DMS53 treated with DMSO at 0.1 percent for 48 hours (cell line): ENCODE measurements at regions not wholly inside any gene's neighbourhood (a gene's known extent, or its start where the extent isn't known, plus 50 kb on each side); places are given as distances from the start of the nearest gene placed in this dataset.

Source experiments
- DNase-seq: peaks from one replicate; lab custom pipeline; 2025; ENCODE audit not compliant: unreplicated experiment; lab: John Stamatoyannopoulos, UW

DNA sequence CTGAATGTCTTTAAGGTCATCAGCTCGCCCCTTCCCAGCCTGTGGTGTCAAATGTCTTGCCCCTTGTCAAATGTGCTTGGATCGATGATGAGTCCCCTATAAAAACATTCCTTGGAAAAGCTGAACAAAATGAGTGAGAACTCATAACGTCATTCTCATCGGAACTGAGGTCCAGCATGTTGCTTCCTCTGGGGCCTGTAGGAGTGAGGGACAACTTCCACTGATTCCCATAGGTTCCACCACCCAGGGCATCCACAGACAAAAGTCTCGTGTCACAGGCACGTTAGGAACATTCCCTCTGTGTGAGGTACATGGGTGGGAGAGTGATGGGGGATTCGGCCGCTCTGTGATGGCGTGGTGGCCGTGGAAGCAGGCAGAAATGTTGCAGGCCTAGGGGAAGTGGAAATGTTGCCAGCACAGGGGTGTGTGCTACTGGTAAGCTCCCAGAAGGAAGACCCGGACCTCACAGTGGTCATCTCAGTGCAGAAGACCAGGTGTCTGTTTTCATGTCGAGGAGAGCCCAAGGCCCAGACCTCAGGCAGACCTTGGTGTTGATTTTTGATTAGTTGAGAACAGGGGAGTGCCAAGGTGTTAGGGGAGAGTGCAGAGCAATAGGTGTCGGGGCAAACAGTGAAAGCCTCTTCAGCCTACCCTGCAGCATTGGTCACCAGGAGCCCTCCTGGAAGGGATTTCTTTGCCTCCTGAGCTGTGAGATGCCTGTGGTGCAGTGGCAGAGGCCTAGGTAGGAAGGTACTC lies 96.8 kb downstream of the SNRPN start:
- no peak for DNase-seq

DNA sequence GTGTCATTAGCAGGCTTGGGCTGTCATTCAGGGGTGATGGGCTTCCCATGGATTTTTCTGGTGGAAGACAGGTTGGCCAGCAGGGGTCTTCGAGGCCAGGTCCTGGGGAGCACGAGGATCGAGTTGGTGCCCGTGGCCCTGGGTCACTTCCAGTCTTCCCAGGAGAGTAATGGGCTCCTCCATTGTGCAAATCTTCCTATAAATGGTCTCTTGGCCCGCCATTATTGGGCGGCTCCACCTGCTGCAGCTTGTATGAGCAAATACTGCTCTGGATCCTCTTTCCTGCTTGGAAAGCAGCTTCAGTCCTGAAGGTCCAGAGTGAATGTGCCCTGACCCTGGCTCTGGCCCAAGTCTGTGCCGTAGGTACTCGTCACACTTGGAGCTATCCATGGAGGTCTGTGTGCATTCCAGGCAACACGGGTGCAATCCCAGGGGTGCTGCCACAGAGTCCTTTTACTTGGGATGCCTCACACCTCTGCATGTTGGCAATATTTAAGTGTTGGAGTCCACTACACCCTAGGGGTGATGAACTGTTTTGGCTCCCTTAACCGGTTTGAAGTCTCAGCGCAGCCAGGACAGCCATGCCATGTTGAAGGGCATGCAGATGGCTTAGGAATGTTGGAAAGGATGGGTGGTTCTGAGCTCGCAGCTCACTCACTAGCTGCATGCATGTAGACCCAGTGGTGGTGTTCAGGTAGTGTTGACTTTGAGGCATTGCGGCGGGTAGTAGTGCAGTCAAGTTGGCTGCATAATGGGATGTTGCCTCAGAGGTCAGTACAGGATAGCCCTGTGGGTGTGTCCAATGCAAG lies 97.6 kb downstream of the SNRPN start:
- no peak for DNase-seq

DNA sequence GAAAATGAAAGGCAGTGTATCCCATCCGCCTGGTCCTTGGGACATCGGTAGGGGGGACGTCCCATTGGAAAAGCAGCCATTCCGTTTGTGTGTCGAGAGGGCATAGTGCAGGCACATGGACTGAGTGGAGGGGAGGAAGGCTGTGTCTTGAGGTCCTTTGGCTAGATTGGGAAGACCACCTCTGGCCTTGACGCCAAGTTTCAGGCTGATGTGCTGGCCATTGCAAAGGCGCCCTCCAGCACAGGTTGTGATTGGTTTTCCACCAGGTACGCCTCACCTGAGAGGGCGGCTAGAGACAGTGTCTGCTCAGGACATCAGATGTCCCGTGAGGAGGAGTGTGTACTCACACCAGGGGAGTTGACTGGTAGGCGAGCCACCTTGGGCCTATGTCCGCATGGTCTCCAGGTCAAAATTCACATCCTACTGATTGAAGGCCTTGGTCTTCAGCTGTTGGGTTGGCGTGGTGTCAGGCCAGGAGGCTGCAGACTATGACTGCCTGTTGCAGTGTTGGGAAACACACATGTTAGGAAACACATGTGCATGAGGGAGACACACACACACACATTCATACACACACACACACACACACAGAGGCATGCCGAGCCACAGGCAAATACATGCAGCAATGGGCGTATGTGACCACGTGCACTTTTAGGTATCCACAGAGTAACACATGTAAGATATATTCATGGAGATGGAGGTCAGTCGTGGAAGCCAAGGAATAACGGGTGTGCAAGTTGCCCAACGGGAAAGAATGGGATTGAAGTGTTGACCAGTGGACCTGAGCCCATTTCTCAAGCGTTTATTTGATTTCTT lies 98.4 kb downstream of the SNRPN start:
- DNase-seq = no peak

DNA sequence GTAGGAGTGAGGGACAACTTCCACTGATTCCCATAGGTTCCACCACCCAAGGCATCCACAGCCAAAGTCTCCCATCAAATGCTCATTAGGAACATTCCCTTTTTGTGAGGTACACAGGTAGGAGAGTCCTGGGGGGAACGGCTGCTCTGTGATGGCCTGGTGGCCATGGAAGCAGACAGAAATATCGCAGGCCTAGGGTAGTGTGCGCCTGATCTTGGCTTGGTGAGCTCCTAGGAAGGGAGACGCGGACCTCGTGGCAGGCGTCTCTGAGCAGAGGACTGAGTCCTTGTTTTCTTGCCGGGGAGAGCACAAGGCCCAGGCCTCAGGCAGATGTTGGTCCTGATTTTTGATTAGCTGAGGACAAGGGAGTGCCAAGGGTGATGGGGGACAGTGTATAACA lies 99.5 kb downstream of the SNRPN start:
- no peak for DNase-seq

DNA sequence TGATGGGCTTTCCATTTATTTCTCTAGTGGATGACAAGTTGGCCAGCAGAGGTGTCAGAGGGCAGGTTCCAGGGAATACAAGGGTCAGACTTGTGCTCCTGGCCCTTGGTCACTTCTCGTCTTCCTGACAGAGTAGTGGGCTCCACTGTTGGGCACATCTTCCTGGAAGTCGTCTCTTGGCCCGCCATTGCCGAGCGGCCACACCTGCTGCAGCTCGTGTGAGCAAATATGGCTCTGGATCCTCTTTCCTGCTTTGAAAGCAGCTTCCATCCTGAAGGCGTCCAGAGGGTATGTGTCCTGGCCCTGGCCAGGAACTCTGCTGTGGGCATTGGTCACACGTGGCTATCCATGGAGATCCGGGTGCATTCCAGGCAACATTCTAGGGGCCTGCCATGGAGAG lies 100.2 kb downstream of the SNRPN start:
- DNase-seq = no peak

DNA sequence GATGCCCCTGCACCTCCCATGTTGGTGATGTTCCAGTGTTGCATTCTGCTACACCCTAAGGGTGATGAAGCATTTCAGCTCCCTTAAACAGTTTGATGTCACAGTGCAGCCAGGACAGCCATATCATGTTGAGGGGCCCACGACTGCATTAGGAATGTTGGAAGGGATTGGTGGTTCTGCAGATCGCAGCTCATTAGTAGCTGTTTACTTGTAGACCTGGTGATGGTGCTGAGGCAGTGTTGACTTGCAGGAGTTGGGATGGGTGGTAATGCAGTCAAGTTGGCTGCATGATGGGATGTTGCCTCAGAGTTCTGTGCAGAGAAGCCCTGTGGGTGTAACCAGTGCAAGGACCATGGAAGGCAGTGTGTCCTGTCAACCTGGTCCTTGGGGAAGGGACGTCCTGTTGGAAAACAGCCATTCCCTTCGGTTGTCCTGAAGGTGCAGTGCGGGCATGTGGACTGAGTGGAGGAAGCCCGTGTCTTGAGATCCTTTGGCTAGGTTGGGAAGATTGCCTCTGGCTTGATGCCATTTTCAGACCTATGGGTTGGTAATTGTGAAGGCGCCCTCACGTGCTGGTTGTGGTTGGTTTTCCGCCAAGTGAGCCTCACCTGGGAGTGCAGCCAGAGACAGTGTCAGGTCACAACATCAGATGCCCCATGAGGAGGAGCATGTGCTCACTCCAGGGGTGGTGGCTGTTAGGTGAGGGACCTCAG lies 100.7 kb downstream of the SNRPN start:
- DNase-seq = no peak

DNA sequence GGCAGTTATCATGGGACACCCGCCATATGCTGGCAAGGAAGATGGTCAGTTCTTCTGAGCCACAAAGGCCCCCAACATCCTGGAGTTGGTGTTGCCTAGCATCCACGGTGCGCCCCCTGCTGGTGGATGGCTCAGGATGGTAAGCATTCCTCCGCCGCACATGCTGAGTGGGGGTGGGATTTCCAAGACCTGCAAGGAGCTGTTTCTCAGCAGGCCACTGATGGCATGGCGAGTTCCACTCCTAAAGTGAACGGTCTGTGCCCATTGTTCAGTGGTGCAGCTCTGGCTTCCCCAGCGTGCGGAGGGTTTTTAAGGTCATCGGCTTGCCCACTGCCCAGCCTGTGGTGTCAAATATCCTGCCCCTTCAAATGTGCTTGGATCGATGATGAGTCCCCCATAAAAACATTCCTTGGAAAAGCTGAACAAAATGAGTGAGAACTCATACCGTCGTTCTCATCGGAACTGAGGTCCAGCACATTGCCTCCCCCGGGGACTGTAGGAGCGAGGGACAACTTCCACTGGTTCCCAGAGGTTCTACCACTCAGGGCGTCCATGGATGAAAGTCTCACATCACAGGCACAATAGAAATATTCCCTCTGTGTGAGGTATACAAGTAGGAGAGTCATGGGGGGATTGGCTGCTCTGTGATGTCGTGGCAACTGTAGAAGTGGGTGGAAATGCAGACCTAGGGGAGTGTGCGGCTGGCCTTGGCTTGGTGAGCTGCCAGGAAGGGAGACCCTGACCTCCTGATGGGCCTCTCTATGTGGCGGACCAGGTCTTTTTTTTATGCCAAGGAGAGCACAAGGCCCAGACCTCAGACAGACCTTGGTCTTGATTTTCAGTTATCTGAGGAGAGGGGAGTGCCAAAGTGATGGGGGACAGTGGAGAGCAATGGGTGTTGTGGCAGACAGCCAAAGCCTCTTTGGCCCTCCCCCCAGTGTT lies 102.0 kb downstream of the SNRPN start:
- no peak for DNase-seq

DNA sequence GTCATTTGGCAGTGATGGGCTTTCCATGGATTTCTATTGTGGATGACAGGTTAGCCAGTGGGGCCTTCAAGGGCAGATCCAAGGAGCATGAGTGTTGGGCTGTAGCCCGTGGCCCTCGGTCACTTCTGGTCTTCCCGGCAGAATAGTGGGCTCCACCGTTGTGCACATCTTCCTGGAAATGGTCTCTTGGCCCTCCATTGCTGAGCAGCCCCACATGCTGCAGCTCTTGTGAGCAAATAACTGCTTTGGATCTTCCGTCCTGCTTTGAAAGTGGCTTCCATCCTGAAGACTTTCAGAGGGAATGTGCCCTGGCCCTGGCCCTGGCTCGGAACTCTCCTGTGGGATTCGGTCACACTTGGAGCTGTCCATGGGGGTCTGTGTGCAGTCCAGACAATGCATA lies 102.8 kb downstream of the SNRPN start:
- no peak for DNase-seq

DNA sequence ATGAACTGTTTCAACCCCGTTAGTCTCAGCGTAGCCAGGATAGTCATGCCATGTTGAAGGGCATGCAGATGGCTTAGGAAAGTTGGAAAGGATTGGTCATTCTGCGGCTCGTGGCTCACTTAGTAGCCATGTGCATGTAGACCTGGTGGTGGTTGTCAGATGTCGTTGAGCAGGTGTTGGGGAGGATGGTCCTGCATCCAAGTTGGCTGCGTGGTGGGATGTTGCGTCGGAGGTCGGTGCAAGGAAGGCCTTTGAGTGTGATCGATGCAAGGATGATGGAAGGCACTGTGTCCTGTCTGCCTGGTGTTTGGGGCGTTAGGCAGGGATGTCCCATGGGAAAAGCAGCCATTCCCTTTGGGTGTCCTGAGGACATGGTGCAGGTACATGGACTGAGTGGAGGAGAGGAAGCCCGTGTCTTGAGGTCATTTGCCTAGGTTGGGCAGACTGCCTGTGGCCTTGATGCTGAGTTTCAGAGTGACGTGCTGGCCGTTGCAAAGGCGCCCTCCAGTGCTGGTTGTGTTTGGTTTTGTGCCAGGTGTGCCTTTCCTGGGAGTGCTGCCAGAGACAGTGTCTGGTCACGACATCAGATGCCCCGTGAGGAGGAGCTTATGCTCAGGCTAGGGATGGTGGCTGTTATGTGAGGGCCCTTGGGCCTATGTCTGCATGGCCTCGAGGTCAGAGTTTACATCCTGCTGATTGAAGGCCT lies 103.4 kb downstream of the SNRPN start:
- no peak for DNase-seq

DNA sequence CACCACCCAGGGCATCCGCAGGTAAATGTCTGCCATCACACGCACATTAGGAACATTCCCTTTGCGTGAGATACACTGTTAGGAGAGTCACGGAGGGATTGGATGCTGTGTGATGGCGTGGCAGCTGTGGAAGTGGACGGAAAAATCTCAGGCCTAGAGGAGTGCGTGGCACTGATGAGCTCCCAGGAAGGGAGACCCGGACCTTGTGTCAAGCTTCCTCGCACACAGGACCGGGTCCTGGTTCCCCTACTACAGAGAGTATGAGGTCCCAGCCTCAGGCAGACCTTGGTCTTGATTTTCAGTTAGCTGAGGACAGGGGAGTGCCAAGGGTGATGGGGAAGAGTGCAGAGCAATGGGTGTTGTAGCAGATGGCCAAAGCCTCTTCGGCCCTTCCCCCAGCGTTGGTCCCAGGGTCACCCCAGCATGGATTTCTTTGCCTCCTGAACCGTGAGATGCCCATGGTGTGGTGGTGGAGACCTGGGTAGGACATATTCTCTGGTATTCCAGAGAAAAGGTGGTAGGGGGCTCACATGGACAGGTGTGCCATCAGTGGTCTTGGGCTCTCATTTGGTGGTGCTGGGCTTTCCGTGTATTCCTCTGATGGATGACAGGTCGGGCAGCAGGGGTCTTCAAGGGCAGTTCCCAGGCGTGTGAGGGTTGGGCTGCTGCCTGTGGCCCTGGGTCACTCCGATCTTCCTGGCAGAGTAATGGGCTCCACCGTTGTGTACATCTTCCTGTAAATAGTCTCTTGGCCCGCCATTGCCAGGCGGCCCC lies 105.1 kb downstream of the SNRPN start:
- DNase-seq = no peak

DNA sequence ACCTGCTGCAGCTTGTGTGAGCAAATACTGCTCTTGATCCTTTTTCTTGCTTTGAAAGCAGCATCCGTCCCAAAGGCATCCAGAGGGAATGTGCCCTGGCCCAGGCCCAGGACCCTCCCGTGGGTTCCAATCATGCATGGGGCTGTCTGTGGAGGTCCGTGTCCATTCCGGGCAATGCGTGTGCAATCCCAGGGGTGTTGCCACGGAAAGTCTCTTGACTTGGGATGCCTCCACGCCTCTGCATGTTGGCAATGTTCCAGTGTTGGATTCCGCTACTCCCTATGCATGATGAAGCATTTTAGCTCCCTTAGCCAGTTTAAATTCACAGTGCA lies 105.7 kb downstream of the SNRPN start:
- DNase-seq = no peak

DNA sequence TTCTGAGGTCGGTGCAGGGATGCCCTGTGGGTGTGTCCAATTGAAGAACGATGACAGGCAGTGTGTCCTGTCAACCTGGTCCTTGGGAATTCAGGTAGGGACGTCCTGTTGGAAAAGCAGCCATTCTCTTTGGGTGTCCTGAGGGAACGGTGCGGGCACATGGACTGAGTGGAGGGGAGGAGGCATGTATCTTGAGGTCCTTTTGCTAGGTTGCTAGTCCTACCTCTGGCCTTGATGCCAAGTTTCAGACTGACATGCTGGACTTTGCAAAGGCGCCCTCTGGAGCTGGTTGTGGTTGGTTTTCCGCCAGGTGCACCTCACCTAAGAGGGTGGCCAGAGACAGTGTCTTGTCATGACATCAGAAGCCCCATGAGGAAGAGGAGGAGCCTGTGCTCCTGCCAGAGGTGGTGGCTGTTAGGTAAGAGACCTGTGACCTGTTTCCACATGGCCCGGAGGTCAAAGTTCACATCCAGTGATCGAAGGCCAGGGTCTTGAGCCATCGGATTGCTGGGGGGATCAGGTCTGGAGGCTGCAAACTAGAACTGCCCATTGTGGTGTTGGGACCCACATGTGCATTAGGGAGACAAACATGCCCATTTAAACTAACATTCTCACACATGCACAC lies 106.3 kb downstream of the SNRPN start:
- DNase-seq = no peak

DNA sequence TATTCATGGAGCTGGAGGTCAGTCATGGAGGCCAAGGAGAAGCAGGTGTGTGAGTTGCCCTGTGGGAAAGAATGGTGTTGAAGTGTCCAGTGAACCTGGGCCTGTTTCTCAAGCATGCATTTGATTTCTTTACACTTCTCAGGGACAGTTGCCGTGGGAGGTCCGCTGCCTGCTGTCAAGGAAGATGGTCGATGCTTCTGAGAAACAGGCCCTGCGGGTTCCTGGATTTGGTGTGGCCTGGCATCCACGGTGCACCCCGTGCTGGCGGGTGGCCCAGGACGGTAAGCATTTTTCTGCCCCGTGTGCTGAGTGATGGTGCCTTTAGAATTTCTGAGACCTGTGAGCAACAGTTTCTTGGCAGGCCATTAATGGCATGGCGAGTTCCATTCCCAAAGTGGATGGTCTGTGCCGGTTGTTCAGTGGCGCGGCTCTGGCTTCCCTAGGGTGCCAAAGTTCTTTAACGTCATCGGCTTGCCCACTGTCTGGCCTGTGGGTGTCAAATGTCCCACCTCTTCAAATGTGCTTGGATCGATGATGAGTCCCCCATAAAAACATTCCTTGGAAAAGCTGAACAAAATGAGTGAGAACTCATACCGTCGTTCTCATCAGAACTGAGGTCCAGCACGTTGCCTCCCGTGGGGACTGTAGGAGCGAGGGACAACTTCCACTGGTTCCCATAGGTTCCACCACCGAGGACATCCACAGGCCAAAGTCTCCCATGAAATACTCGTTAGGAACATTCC lies 107.2 kb downstream of the SNRPN start:
- no peak for DNase-seq

DNA sequence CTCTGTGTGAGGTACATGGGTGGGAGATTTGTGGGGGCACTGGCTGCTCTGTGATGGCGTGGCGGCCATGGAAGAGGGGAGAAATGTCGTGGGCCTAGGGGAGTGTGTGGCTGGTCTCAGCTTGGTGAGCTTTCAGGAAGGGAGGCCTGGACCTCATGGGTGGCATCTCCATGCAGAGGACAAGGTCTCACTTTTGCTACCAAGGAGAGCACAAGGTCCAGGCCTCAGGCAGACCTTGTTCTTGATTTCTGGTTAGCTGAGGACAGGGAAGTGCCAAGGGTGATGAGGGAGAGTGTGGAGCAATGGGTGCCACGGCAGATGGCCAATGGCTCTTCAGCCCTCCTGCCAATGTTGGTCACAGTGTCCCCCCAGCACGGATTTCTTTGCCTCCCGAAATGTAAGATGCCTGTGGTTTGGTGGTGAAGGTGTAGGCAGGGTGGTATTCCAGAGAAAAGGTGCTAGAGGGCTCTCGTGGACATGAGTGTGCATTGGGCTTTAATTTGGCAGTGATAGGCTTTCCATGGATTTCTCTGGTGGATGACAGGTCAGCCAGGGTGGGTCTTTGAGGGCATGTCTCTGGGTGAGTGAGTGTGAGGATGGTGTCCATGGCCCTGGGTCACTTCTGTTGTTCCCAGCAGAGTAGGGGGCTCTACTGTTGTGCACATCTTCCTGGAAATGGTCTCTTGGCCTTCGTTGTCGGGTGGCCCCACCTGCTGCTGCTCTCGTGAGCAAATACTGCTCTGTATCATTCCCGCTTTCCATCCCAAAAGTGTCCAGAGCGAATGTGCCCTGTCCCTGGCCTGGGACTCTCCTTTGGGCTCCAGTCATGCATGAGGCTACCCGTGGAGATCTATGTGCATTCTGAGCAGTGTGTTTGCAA lies 108.0 kb downstream of the SNRPN start:
- DNase-seq = no peak

DNA sequence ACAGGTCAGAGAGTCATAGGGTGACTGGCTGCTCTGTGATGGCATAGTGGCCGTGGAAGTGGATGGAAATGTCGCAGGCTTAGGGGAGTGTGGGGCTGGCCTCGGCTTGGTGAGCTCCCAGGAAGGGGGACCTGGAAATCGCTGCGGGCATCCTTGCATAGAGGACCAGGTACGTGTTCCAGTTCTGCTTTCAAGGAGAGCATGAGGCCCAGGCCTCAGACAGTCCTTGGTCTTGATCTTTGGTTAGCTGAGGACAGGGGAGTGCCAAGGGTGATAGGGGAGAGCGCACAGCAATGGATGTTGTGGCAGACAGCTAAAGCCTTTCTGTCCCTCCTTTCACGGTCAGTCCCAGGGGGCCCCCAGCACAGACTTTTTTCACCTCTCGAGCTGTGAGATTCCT lies 110.5 kb downstream of the SNRPN start:
- no peak for DNase-seq

DNA sequence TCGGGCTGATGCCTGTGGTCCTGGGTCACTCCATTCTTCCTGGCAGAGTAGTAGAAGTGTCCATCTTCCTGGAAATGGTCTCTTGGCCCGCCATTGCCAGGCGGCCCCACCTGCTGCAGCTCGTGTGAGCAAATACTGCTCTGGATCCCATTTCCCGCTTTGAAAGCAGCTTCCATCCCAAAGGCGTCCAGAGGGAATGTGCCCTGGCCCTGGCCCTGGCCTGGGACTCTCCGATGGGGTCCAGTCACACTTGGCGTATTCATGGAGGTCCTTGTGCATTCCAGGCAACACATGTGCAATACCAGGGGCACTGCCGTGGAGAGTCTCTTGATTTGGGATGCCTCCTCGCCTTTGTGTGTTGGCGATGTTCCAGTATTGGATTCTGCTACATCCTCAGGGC lies 111.1 kb downstream of the SNRPN start:
- no peak for DNase-seq

DNA sequence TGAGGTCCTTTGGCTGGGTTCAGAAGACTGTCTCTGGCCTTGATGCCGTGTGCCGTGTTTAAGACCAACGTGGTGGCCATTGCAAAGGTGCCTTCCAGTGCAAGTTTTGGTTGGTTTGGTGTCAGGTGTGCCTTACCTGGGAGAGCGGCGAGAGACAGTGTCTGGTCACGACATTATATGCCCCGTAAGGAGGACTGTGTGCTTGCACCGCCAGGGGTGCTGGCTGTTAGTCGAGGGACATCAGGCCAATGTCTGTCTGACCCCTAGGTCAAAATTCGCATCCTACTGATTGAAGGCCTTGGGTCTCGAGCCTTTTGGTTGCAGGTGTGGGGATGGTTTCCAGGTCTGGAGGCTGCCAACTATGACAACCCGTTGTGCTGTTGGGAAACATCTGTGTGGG lies 111.9 kb downstream of the SNRPN start:
- no peak for DNase-seq
